HCT116 (cell line): ENCODE measurements at regions not wholly inside any gene's neighbourhood (a gene's known extent, or its start where the extent isn't known, plus 50 kb on each side); places are given as distances from the start of the nearest gene placed in this dataset.

Experiments
- ATAC-seq: fragments of 200-7000 bp; cut with Tn5 transposase; 2 replicates; pipeline ENCODE4 v1.9.1; 2020; ENCODE audit warnings: mild to moderate bottlenecking, moderate library complexity
- BruUV-seq: library from RNA; stranded (reverse); fragments of 400-500 nt; replicated peaks from 2 replicates; lab custom pipeline; 2021; lab: Mats Ljungman, UMichigan
- CTCF ChIA-PET: fragments of 300-600 bp; sonication (Branson Sonifier 250); formaldehyde crosslinking; loops from one replicate; lab custom pipeline; 2021; ENCODE audit warnings: antibody characterized with exemption; lab: Charles Lee
- POLR2A ChIA-PET: fragments of 300-600, 350-600 bp; sonication (Branson Sonifier 250); formaldehyde crosslinking; loops from one replicate; lab custom pipeline; 2021; ENCODE audit warnings: antibody characterized with exemption; lab: Charles Lee
- RAD21 ChIA-PET, 2 experiments: fragments of 300-600 bp; sonication (Branson Sonifier 250); formaldehyde crosslinking; loops; one replicate each; lab custom pipeline; 2023; ENCODE audit warnings: low total read pairs in 2 of 2; ENCODE audit not compliant: uncharacterized antibody in 2 of 2, unreplicated experiment in 2 of 2, low non-redundant PET in 1 of 2; lab: Charles Lee
- DNase-seq: peaks from one replicate; pipeline ENCODE4 v3.0.0-alpha.2; 2010; ENCODE audit warnings: low read depth, low spot score
- H2AFZ ChIP-seq: fragments of 200-600 bp; shearing (Covaris generic), sonication (generic); 2 replicates; pipeline ENCODE4 v1.6.1; 2017; ENCODE audit warnings: low read depth, mixed run types, mixed read lengths, antibody characterized with exemption, low read length; ENCODE audit not compliant: poor library complexity, severe bottlenecking
- H3K27ac ChIP-seq: 2 replicates; pipeline ENCODE4 v1.5.1; 2012; ENCODE audit warnings: low read depth, low read length
- H3K27me3 ChIP-seq: fragments of 200-600 bp; sonication (generic); 2 replicates; pipeline ENCODE4 v1.6.1; 2016; ENCODE audit warnings: mixed run types, low read length, mixed read lengths; ENCODE audit not compliant: insufficient read depth
- H3K36me3 ChIP-seq, 2 experiments: fragments of 200-500 bp in 1 of 2; fragments of 200-600 bp in 1 of 2; sonication (Bioruptor generic) in 1 of 2; sonication (generic) in 1 of 2; 2 replicates each; pipeline versions ENCODE4 v1.5.1 to v1.6.1; 2014 to 2016; ENCODE audit warnings: low read length in 2 of 2, inconsistent platforms in 1 of 2, mixed read lengths in 1 of 2, mixed run types in 1 of 2; ENCODE audit not compliant: insufficient read depth in 2 of 2, control insufficient read depth in 1 of 2
- H3K4me1 ChIP-seq, 2 experiments: fragments of 200-600 bp in 1 of 2; sonication (generic) in 1 of 2; 2 replicates each; pipeline versions ENCODE4 v1.5.1 to v1.6.1; 2012 to 2017; ENCODE audit warnings: low read length in 2 of 2, inconsistent platforms in 1 of 2, mild to moderate bottlenecking in 1 of 2, mixed read lengths in 1 of 2, mixed run types in 1 of 2, moderate library complexity in 1 of 2; ENCODE audit not compliant: insufficient read depth in 2 of 2, control insufficient read depth in 1 of 2
- H3K4me2 ChIP-seq: fragments of 200-600 bp; sonication (generic); 2 replicates; pipeline ENCODE4 v1.6.1; 2017; ENCODE audit warnings: mixed run types, low read length, mixed read lengths
- H3K4me3 ChIP-seq, 2 experiments: fragments of 200-600 bp in 1 of 2; sonication (generic) in 1 of 2; replicated peaks in 1 of 2; 2 replicates each; pipeline ENCODE4 v1.5.1; 2011 to 2016; ENCODE audit warnings: low read length in 2 of 2, control low read depth in 1 of 2, low read depth in 1 of 2, mild to moderate bottlenecking in 1 of 2, mixed read lengths in 1 of 2, mixed run types in 1 of 2
- H3K79me2 ChIP-seq: fragments of 200-600 bp; sonication (generic); 2 replicates; pipeline ENCODE4 v1.6.1; 2017; ENCODE audit warnings: mild to moderate bottlenecking, mixed run types, low read length, moderate library complexity, mixed read lengths; ENCODE audit not compliant: insufficient read depth
- H3K9ac ChIP-seq: fragments of 200-600 bp; sonication (generic); 2 replicates; pipeline ENCODE4 v1.6.1; 2016; ENCODE audit warnings: low read length, mixed read lengths
- H3K9me2 ChIP-seq: fragments of 200-600 bp; sonication (generic), shearing (Covaris generic); 2 replicates; pipeline ENCODE4 v1.6.1; 2017; ENCODE audit warnings: mixed run types, mild to moderate bottlenecking, moderate library complexity; ENCODE audit not compliant: insufficient read depth
- H3K9me3 ChIP-seq, 2 experiments: fragments of 200-500 bp in 1 of 2; fragments of 200-600 bp in 1 of 2; sonication (Bioruptor generic) in 1 of 2; sonication (generic) in 1 of 2; 2 replicates each; pipeline ENCODE4 v1.6.1; 2014 to 2017; ENCODE audit warnings: low read length in 2 of 2, mixed read lengths in 2 of 2, inconsistent platforms in 1 of 2, low read depth in 1 of 2, mild to moderate bottlenecking in 1 of 2, mixed run types in 1 of 2, moderate library complexity in 1 of 2; ENCODE audit not compliant: control insufficient read depth in 1 of 2, insufficient read depth in 1 of 2
- H4K20me1 ChIP-seq: fragments of 200-600 bp; sonication (generic), shearing (Covaris generic); 2 replicates; pipeline ENCODE4 v1.6.1; 2017; ENCODE audit warnings: mixed run types, mild to moderate bottlenecking, moderate library complexity; ENCODE audit not compliant: insufficient read depth
- ATF3 ChIP-seq: IDR thresholded peaks from 2 replicates; pipeline ENCODE4 v1.6.1; 2012
- CBX3 ChIP-seq: IDR thresholded peaks from 2 replicates; pipeline ENCODE4 v1.6.1; 2012; ENCODE audit warnings: low read depth
- CTCF ChIP-seq, 3 experiments: fragments of 200-600 bp in 1 of 3; sonication (generic) in 1 of 3; IDR thresholded peaks in 2 of 3; conservative IDR thresholded peaks in 1 of 3; 2 replicates each; pipeline ENCODE4 v1.5.1; 2012 to 2017; ENCODE audit warnings: low read depth in 2 of 3, low read length in 2 of 3, antibody characterized with exemption in 1 of 3, borderline replicate concordance in 1 of 3, control low read depth in 1 of 3, mild to moderate bottlenecking in 1 of 3, mixed read lengths in 1 of 3, mixed run types in 1 of 3, moderate library complexity in 1 of 3; ENCODE audit not compliant: insufficient read depth in 1 of 3
- EGR1 ChIP-seq: IDR thresholded peaks from 2 replicates; pipeline ENCODE4 v1.6.1; 2012; ENCODE audit warnings: low read depth
- ELF1 ChIP-seq: IDR thresholded peaks from 2 replicates; pipeline ENCODE4 v1.6.1; 2012; ENCODE audit warnings: low read depth, borderline replicate concordance
- EZH2 ChIP-seq: fragments of 200-600 bp; sonication (generic); IDR thresholded peaks from 2 replicates; pipeline ENCODE4 v1.6.1; 2017; ENCODE audit warnings: antibody characterized with exemption, mixed run types
- EZH2phosphoT487 ChIP-seq: fragments of 200-600 bp; IDR thresholded peaks from 2 replicates; pipeline ENCODE4 v1.6.1; 2018; ENCODE audit warnings: antibody characterized with exemption, borderline replicate concordance
- FOSL1 ChIP-seq: IDR thresholded peaks from 2 replicates; pipeline ENCODE4 v1.6.1; 2012; ENCODE audit warnings: low read depth
- JUND ChIP-seq: IDR thresholded peaks from 2 replicates; pipeline ENCODE4 v1.6.1; 2012
- MAX ChIP-seq: IDR thresholded peaks from 2 replicates; pipeline ENCODE4 v1.6.1; 2012
- POLR2A ChIP-seq: IDR thresholded peaks from 2 replicates; pipeline ENCODE4 v1.7.0; 2011; ENCODE audit warnings: borderline replicate concordance; ENCODE audit not compliant: insufficient read depth, insufficient read length; ENCODE audit errors: extremely low read depth
- POLR2AphosphoS5 ChIP-seq: IDR thresholded peaks from 2 replicates; pipeline ENCODE4 v1.6.1; 2011; ENCODE audit warnings: mild to moderate bottlenecking, low read depth, low read length, moderate library complexity
- RAD21 ChIP-seq: IDR thresholded peaks from 2 replicates; pipeline ENCODE4 v1.6.1; 2012; ENCODE audit warnings: low read depth, mild to moderate bottlenecking
- REST ChIP-seq: IDR thresholded peaks from 2 replicates; pipeline ENCODE4 v1.6.1; 2012; ENCODE audit warnings: low read depth
- SIN3A ChIP-seq: IDR thresholded peaks from 2 replicates; pipeline ENCODE4 v1.6.1; 2012; ENCODE audit warnings: low read depth
- SRF ChIP-seq: IDR thresholded peaks from 2 replicates; pipeline ENCODE4 v1.6.1; 2012; ENCODE audit warnings: low read depth
- TCF7L2 ChIP-seq: IDR thresholded peaks from 2 replicates; pipeline ENCODE4 v1.7.0; 2011; ENCODE audit warnings: borderline replicate concordance, inconsistent platforms; ENCODE audit not compliant: insufficient read depth, insufficient read length; ENCODE audit errors: extremely low read depth
- YY1 ChIP-seq: IDR thresholded peaks from 2 replicates; pipeline ENCODE4 v1.6.1; 2011; ENCODE audit warnings: low read length, low read depth, moderate library complexity, mild to moderate bottlenecking; ENCODE audit not compliant: insufficient replicate concordance; ENCODE audit errors: extremely low read depth
- ZNF274 ChIP-seq: fragments of 200-500 bp; sonication (Bioruptor generic); IDR thresholded peaks from 2 replicates; pipeline ENCODE4 v1.6.1; 2014; ENCODE audit warnings: mild to moderate bottlenecking, low read depth, low read length, inconsistent platforms
- intact Hi-C: fragments of 100-400 bp; cut with micrococcal nuclease; formaldehyde crosslinking; loops from 2 replicates; pipeline ENCODE4 v1.10.0; 2022

- H3K4me3 ChIP-seq, result no peak overlapping the region
- no peaks in the 10 kb centered on the region for H3K4me1 ChIP-seq
- intact Hi-C loops, result no loop called here
- 0 out of 4 replicates have a peak, but pooled peaks cover 0 to 2% of the 10 kb centered on the region in 2 experiments for H3K9me3 ChIP-seq
- H3K9me2 ChIP-seq, result no peaks in the 10 kb centered on the region
- H3K79me2 ChIP-seq, result no peaks in the 10 kb centered on the region
- no peaks in the 10 kb centered on the region for H3K36me3 ChIP-seq
- H3K27me3 ChIP-seq, result no peaks in the 10 kb centered on the region
- POLR2A ChIA-PET, result no interaction called here
- no peaks in the 10 kb centered on the region for H4K20me1 ChIP-seq
- H2AFZ ChIP-seq, result no peak overlapping the region
- CTCF ChIA-PET, result no interaction called here
- no peak for ATAC-seq
- no peak overlapping the region for H3K27ac ChIP-seq
- DNase-seq, result no peak
- no TSS peak for BruUV-seq
- TF ChIP-seq EZH2 (no peak), JUND (no peak), CTCF (IDR thresholded peaks at IDR 0.05 in 2 of 3, conservative IDR thresholded peaks at IDR 0.05 in 1 of 3; ENCODE audit: borderline replicate concordance in 1 of 3, insufficient read depth in 1 of 3, low read depth in 2 of 3, low read length in 2 of 3) (no peak), CBX3 (no peak), ATF3 (no peak), ZNF274 (no peak), EZH2phosphoT487 (no peak), POLR2AphosphoS5 (no peak), POLR2A (no peak), FOSL1 (no peak), MAX (no peak), REST (no peak), EGR1 (no peak), RAD21 (no peak), SRF (no peak), ELF1 (no peak), TCF7L2 (no peak), SIN3A (no peak), YY1 (no peak)
- RAD21 ChIA-PET, result no interaction called here
- no peak overlapping the region for H3K4me2 ChIP-seq
- H3K9ac ChIP-seq, result no peak overlapping the region
These were observed 224.1 kb upstream of the DPP10 start for GRCh38 chr2:114218383-114218782.
